AML-193 (cell line): ENCODE measurements at regions not wholly inside any gene's neighbourhood (a gene's known extent, or its start where the extent isn't known, plus 50 kb on each side); places are given as distances from the start of the nearest gene placed in this dataset.

Source experiments
- DNase-seq, 2 experiments: peaks; one replicate each; lab custom pipeline; 2025; lab: John Stamatoyannopoulos, UW

- no peak for DNase-seq
These were observed 216.2 kb downstream of the CD83 start for GRCh38 chr6:14333556-14334305.

- DNase-seq = no peak
These were observed 217.5 kb downstream of the CD83 start for GRCh38 chr6:14335071-14335470.

GRCh38 chr6:14337152-14337551, 219.6 kb downstream of the CD83 start:
- peak; percentile 100 for DNase-seq

- DNase-seq = no peak
These were observed 221.6 kb downstream of the CD83 start for GRCh38 chr6:14339172-14339571.

GRCh38 chr6:14339711-14340584, 222.4 kb downstream of the CD83 start:
- peak; percentile 34 to 36 for DNase-seq

GRCh38 chr6:14344486-14344885, 226.9 kb downstream of the CD83 start:
- DNase-seq = no peak

GRCh38 chr6:14348389-14348788, 230.8 kb downstream of the CD83 start:
- DNase-seq = peak; percentile 70

GRCh38 chr6:14349507-14349906, 231.9 kb downstream of the CD83 start:
- no peak for DNase-seq

GRCh38 chr6:14350210-14350609, 232.6 kb downstream of the CD83 start:
- DNase-seq = no peak

GRCh38 chr6:14353281-14353680, 235.7 kb downstream of the CD83 start:
- DNase-seq = no peak

GRCh38 chr6:14353798-14354197, 236.2 kb downstream of the CD83 start:
- DNase-seq = peak in 1 of 2 experiments; percentile 20

- peak; percentile 93 to 94 for DNase-seq
These were observed 237.5 kb downstream of the CD83 start for GRCh38 chr6:14354919-14355572.

GRCh38 chr6:14359438-14359837, 241.9 kb downstream of the CD83 start:
- DNase-seq = no peak

- DNase-seq = no peak
These were observed 243.0 kb downstream of the CD83 start for GRCh38 chr6:14360565-14360964.

GRCh38 chr6:14361297-14361696, 243.7 kb downstream of the CD83 start:
- no peak for DNase-seq

- no peak for DNase-seq
These were observed 244.5 kb downstream of the CD83 start for GRCh38 chr6:14361956-14362587.

GRCh38 chr6:14364370-14364769, 246.8 kb downstream of the CD83 start:
- DNase-seq = no peak

- no peak for DNase-seq
These were observed 247.8 kb downstream of the CD83 start for GRCh38 chr6:14365393-14365792.

GRCh38 chr6:14366315-14366714, 248.7 kb downstream of the CD83 start:
- DNase-seq = no peak

GRCh38 chr6:14366872-14367271, 249.3 kb downstream of the CD83 start:
- DNase-seq = no peak

- no peak for DNase-seq
These were observed 249.7 kb downstream of the CD83 start for GRCh38 chr6:14367296-14367695.

- no peak for DNase-seq
These were observed 252.1 kb downstream of the CD83 start for GRCh38 chr6:14369717-14370116.
